ENCODE measurements at regions not wholly inside any gene's neighbourhood (a gene's known extent, or its start where the extent isn't known, plus 50 kb on each side); places are given as distances from the start of the nearest gene placed in this dataset.

DNA sequence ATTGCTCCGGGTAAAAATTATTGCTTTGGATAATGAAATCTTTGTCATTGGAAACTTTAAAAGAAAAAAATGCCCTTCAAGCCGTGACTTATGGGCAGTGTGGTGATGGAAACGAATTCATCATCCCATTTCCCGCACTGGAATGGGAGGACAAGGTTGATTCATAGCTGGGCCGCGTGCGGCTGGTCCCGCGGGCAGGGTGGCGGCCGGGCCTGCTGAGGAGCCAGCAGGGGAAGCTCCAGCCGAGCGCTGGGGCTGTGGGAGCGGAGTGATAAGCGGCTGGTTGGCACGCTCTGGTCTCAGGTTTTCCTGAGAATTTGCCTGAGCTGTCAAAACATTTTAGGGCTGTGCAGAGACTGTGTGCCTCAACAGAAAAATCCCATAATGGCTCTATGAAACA, 351.7 kb downstream of the CDC5L start:
- TF ChIP-seq, protein P1, sequence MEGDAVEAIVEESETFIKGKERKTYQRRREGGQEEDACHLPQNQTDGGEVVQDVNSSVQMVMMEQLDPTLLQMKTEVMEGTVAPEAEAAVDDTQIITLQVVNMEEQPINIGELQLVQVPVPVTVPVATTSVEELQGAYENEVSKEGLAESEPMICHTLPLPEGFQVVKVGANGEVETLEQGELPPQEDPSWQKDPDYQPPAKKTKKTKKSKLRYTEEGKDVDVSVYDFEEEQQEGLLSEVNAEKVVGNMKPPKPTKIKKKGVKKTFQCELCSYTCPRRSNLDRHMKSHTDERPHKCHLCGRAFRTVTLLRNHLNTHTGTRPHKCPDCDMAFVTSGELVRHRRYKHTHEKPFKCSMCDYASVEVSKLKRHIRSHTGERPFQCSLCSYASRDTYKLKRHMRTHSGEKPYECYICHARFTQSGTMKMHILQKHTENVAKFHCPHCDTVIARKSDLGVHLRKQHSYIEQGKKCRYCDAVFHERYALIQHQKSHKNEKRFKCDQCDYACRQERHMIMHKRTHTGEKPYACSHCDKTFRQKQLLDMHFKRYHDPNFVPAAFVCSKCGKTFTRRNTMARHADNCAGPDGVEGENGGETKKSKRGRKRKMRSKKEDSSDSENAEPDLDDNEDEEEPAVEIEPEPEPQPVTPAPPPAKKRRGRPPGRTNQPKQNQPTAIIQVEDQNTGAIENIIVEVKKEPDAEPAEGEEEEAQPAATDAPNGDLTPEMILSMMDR (conservative IDR thresholded peaks at IDR 0.05; ENCODE audit: low read length): no peak
- TF ChIP-seq EZH2phosphoT487 (IDR thresholded peaks at IDR 0.05; ENCODE audit: borderline replicate concordance, low read depth, low read length): no peak
